H1 (cell line): ENCODE measurements at regions not wholly inside any gene's neighbourhood (a gene's known extent, or its start where the extent isn't known, plus 50 kb on each side); places are given as distances from the start of the nearest gene placed in this dataset.

Experiments
- CTCF ChIA-PET: fragments of 300-600 bp; sonication (Branson Sonifier 250); formaldehyde crosslinking; loops from one replicate; lab custom pipeline; 2021; ENCODE audit not compliant: partially characterized antibody; lab: Charles Lee
- POLR2A ChIA-PET: fragments of 300-600 bp; sonication (Branson Sonifier 250); formaldehyde crosslinking; loops from one replicate; lab custom pipeline; 2021; ENCODE audit warnings: inconsistent platforms; ENCODE audit not compliant: partially characterized antibody; lab: Charles Lee
- DNase-seq, 2 experiments: peaks; one replicate each; pipeline versions ENCODE4 v3.0.0 to v3.0.0-alpha.2; 2010 to 2022; ENCODE audit warnings: low spot score in 2 of 2, low read depth in 1 of 2, mixed read lengths in 1 of 2
- FAIRE-seq: peaks from 2 replicates; lab custom pipeline; 2011; peaks lifted over from hg19 to GRCh38; lab: Jason Lieb, UNC
- H2AFZ ChIP-seq: 2 replicates; pipeline ENCODE4 v1.8.1; 2012; ENCODE audit warnings: low read length, inconsistent platforms
- H2AK5ac ChIP-seq: 2 replicates; pipeline ENCODE4 v1.6.1; 2013; ENCODE audit warnings: low read depth, low read length
- H2BK120ac ChIP-seq: replicated peaks from 2 replicates; pipeline ENCODE3; 2013; ENCODE audit warnings: low read depth, low read length, inconsistent platforms
- H2BK12ac ChIP-seq: 2 replicates; pipeline ENCODE4 v1.6.1; 2013; ENCODE audit warnings: low read depth, low read length
- H2BK15ac ChIP-seq: 2 replicates; pipeline ENCODE4 v1.6.1; 2013; ENCODE audit warnings: low read length
- H2BK20ac ChIP-seq: 2 replicates; pipeline ENCODE4 v1.6.1; 2013; ENCODE audit warnings: low read length
- H2BK5ac ChIP-seq: 2 replicates; pipeline ENCODE4 v1.6.1; 2013; ENCODE audit warnings: low read depth, low read length
- H3K14ac ChIP-seq: 2 replicates; pipeline ENCODE4 v1.6.1; 2013; ENCODE audit warnings: inconsistent platforms; ENCODE audit not compliant: insufficient read length
- H3K18ac ChIP-seq: 2 replicates; pipeline ENCODE4 v1.6.1; 2013; ENCODE audit warnings: low read length; ENCODE audit errors: extremely low read depth
- H3K23ac ChIP-seq: 2 replicates; pipeline ENCODE4 v1.6.1; 2013; ENCODE audit warnings: inconsistent platforms; ENCODE audit not compliant: insufficient read length
- H3K23me2 ChIP-seq: 2 replicates; pipeline ENCODE4 v1.6.1; 2013; ENCODE audit warnings: low read depth, low read length
- H3K27ac ChIP-seq: 2 replicates; pipeline ENCODE4 v1.6.1; 2011; ENCODE audit warnings: low read depth, low read length, inconsistent platforms
- H3K27me3 ChIP-seq, 4 experiments: replicated peaks in 1 of 4; 1 replicate in 1 of 4; 2 replicates in 3 of 4; pipeline versions ENCODE4 v1.6.1 to v1.8.1; 2011 to 2013; ENCODE audit warnings: low read length in 3 of 4, mild to moderate bottlenecking in 3 of 4, inconsistent platforms in 2 of 4, mixed read lengths in 2 of 4, moderate library complexity in 1 of 4; ENCODE audit not compliant: control insufficient read depth in 3 of 4, insufficient read depth in 3 of 4; ENCODE audit errors: extremely low read depth in 1 of 4
- H3K36me3 ChIP-seq, 4 experiments: 2 replicates each; pipeline versions ENCODE4 v1.6.1 to v1.8.1; 2011 to 2013; ENCODE audit warnings: mild to moderate bottlenecking in 4 of 4, low read length in 3 of 4, moderate library complexity in 2 of 4, control low read depth in 1 of 4, inconsistent platforms in 1 of 4; ENCODE audit not compliant: insufficient read depth in 4 of 4, control insufficient read depth in 2 of 4
- H3K4ac ChIP-seq: replicated peaks from 2 replicates; pipeline ENCODE3; 2013; ENCODE audit warnings: low read length, low read depth, mixed read lengths, inconsistent platforms; ENCODE audit not compliant: insufficient read length
- H3K4me1 ChIP-seq, 4 experiments: replicated peaks in 1 of 4; 1 replicate in 1 of 4; 2 replicates in 3 of 4; pipeline versions ENCODE4 v1.6.1 to v1.8.1; 2011 to 2013; ENCODE audit warnings: low read length in 3 of 4, inconsistent platforms in 2 of 4, mixed read lengths in 1 of 4; ENCODE audit not compliant: insufficient read depth in 4 of 4, control insufficient read depth in 3 of 4
- H3K4me2 ChIP-seq, 2 experiments: 2 replicates each; pipeline versions ENCODE4 v1.6.1 to v1.8.1; 2011 to 2013; ENCODE audit warnings: low read depth in 2 of 2, low read length in 2 of 2, control low read depth in 1 of 2, inconsistent platforms in 1 of 2, mild to moderate bottlenecking in 1 of 2; ENCODE audit not compliant: insufficient read depth in 1 of 2
- H3K4me3 ChIP-seq, 4 experiments: fragments of 200-600, 300-600 bp in 1 of 4; sonication (generic), shearing (Covaris generic), sonication (Bioruptor Twin) in 1 of 4; 2 replicates each; pipeline versions ENCODE4 v1.5.1 to v1.8.1; 2011 to 2016; ENCODE audit warnings: low read length in 4 of 4, low read depth in 3 of 4, control low read depth in 2 of 4, inconsistent platforms in 2 of 4, mild to moderate bottlenecking in 2 of 4, mixed read lengths in 1 of 4, moderate library complexity in 1 of 4; ENCODE audit not compliant: insufficient read depth in 2 of 4; ENCODE audit errors: extremely low read depth in 1 of 4
- H3K56ac ChIP-seq: replicated peaks from 2 replicates; pipeline ENCODE3; 2013; ENCODE audit warnings: low read depth, mild to moderate bottlenecking, mixed read lengths, low read length, inconsistent platforms; ENCODE audit not compliant: insufficient read length
- H3K79me1 ChIP-seq: 2 replicates; pipeline ENCODE4 v1.6.1; 2013; ENCODE audit warnings: low read depth, low read length, control low read depth
- H3K79me2 ChIP-seq, 2 experiments: 2 replicates each; pipeline versions ENCODE4 v1.6.1 to v1.8.1; 2012 to 2013; ENCODE audit warnings: low read length in 2 of 2, mild to moderate bottlenecking in 2 of 2, inconsistent platforms in 1 of 2; ENCODE audit not compliant: insufficient read depth in 2 of 2, control insufficient read depth in 1 of 2
- H3K9ac ChIP-seq, 4 experiments: replicated peaks in 1 of 4; 1 replicate in 1 of 4; 2 replicates in 3 of 4; pipeline versions ENCODE4 v1.6.1 to v1.8.1; 2011 to 2013; ENCODE audit warnings: low read depth in 3 of 4, low read length in 3 of 4, control low read depth in 2 of 4, mild to moderate bottlenecking in 2 of 4, moderate library complexity in 2 of 4, inconsistent platforms in 1 of 4; ENCODE audit errors: extremely low read depth in 1 of 4
- H3K9me3 ChIP-seq, 2 experiments: 2 replicates each; pipeline versions ENCODE4 v1.6.1 to v1.8.1; 2012 to 2013; ENCODE audit warnings: mild to moderate bottlenecking in 2 of 2, moderate library complexity in 2 of 2, control low read depth in 1 of 2, inconsistent platforms in 1 of 2, low read depth in 1 of 2, low read length in 1 of 2, mixed read lengths in 1 of 2; ENCODE audit not compliant: insufficient read depth in 2 of 2
- H4K20me1 ChIP-seq, 2 experiments: replicated peaks in 1 of 2; 2 replicates each; pipeline versions ENCODE3 to v1.8.1; 2011 to 2013; ENCODE audit warnings: inconsistent platforms in 2 of 2, low read length in 2 of 2, mild to moderate bottlenecking in 1 of 2; ENCODE audit not compliant: insufficient read depth in 2 of 2, control insufficient read depth in 1 of 2
- H4K5ac ChIP-seq: 2 replicates; pipeline ENCODE4 v1.6.1; 2013; ENCODE audit warnings: low read length, low read depth, mixed read lengths, inconsistent platforms; ENCODE audit not compliant: insufficient read length
- H4K8ac ChIP-seq: 2 replicates; pipeline ENCODE4 v1.8.0; 2013; ENCODE audit warnings: mild to moderate bottlenecking, moderate library complexity, low read length, inconsistent platforms; ENCODE audit not compliant: insufficient read depth; ENCODE audit errors: extremely low read depth
- H4K91ac ChIP-seq: replicated peaks from 2 replicates; pipeline ENCODE3; 2013; ENCODE audit warnings: low read length, mixed read lengths, inconsistent platforms; ENCODE audit not compliant: insufficient read length
- ASH2L ChIP-seq: fragments of 200-600, 300-600 bp; sonication (generic); IDR thresholded peaks from one replicate; pipeline ENCODE4 v1.7.1; 2017; ENCODE audit warnings: low read length
- CBX5 ChIP-seq: fragments of 300-800, 300-1000 bp; sonication (generic); IDR thresholded peaks from 2 replicates; pipeline ENCODE4 v1.7.1; 2016; ENCODE audit warnings: antibody characterized with exemption, low read length, low read depth
- CHD1 ChIP-seq: IDR thresholded peaks from 2 replicates; pipeline ENCODE4 v1.6.1; 2012; ENCODE audit warnings: low read depth, low read length, improper control_type of control experiment
- CTBP2 ChIP-seq: IDR thresholded peaks from 2 replicates; pipeline ENCODE4 v1.7.0; 2011; ENCODE audit warnings: borderline replicate concordance, mild to moderate bottlenecking, moderate library complexity, mixed read lengths, low read length; ENCODE audit not compliant: insufficient read depth, insufficient read length
- E2F6 ChIP-seq: IDR thresholded peaks from 2 replicates; pipeline ENCODE4 v1.6.1; 2012; ENCODE audit warnings: inconsistent platforms
- PHF8 ChIP-seq: fragments of 200-600 bp; sonication (generic); conservative IDR thresholded peaks from 2 replicates; pipeline ENCODE4 v1.7.1; 2012; ENCODE audit warnings: low read depth, mild to moderate bottlenecking, inconsistent platforms, low read length, moderate library complexity
- RNF2 ChIP-seq: fragments of 200-900, 300-1000 bp; sonication (generic); IDR thresholded peaks from 2 replicates; pipeline ENCODE4 v1.7.1; 2016; ENCODE audit warnings: borderline replicate concordance, low read depth, mild to moderate bottlenecking, antibody characterized with exemption, low read length; ENCODE audit not compliant: poor library complexity, severe bottlenecking; ENCODE audit errors: missing control alignments
- RXRA ChIP-seq: IDR thresholded peaks from 2 replicates; pipeline ENCODE4 v1.6.1; 2011; ENCODE audit warnings: low read depth, mild to moderate bottlenecking, low read length, moderate library complexity; ENCODE audit not compliant: insufficient read depth
- SP4 ChIP-seq: IDR thresholded peaks from 2 replicates; pipeline ENCODE4 v1.6.1; 2012; ENCODE audit warnings: low read length, inconsistent platforms
- TAF1 ChIP-seq: IDR thresholded peaks from 2 replicates; pipeline ENCODE4 v1.6.1; 2011; ENCODE audit warnings: mild to moderate bottlenecking, low read depth, low read length
- USF2 ChIP-seq: IDR thresholded peaks from 2 replicates; pipeline ENCODE4 v1.6.1; 2011; ENCODE audit warnings: low read length, improper control_type of control experiment
- YY1 ChIP-seq: IDR thresholded peaks from 2 replicates; pipeline ENCODE4 v1.6.1; 2011; ENCODE audit warnings: low read depth, mild to moderate bottlenecking, low read length
- WGBS, 2 experiments: shearing (Covaris generic) in 1 of 2; methylation state at CpG; one replicate each; pipeline versions ENCODE4 v1.1.6 to v1.1.7; 2013 to 2015; ENCODE audit warnings: low lambda C conversion rate in 2 of 2, mixed read lengths in 2 of 2, inconsistent platforms in 1 of 2, low coverage in 1 of 2, missing lambda C conversion rate in 1 of 2; ENCODE audit not compliant: insufficient replicate concordance in 2 of 2, insufficient coverage in 1 of 2, insufficient read length in 1 of 2; ENCODE audit errors: extremely low coverage in 1 of 2, missing lambda C conversion rate in 1 of 2; 5-methylcytosine and 5-hydroxymethylcytosine counted together

- Histone ChIP-seq H2BK20ac (no peak overlapping the region), H3K9ac (no peak overlapping the region), H4K5ac (no peak overlapping the region), H3K18ac (no peak overlapping the region), H3K27ac (no peak overlapping the region), H3K4me1 (no peaks in the 10 kb centered on the region), H3K4me2 (no peak overlapping the region), H4K20me1 (no peaks in the 10 kb centered on the region), H3K4ac (no peak overlapping the region), H2BK12ac (no peak overlapping the region), H3K4me3 (no peak overlapping the region), H3K27me3 (no peaks in the 10 kb centered on the region), H3K36me3 (no peaks in the 10 kb centered on the region), H2BK15ac (no peak overlapping the region), H3K79me1 (no peaks in the 10 kb centered on the region), H3K56ac (no peak overlapping the region), H2AK5ac (no peak overlapping the region), H3K79me2 (no peaks in the 10 kb centered on the region), H3K9me3 (no peaks in the 10 kb centered on the region), H3K14ac (no peak overlapping the region), H2BK120ac (no peak overlapping the region), H4K91ac (no peak overlapping the region), H3K23ac (no peak overlapping the region), H4K8ac (no peak overlapping the region), H2BK5ac (no peak overlapping the region), H2AFZ (no peak overlapping the region), H3K23me2 (no peaks in the 10 kb centered on the region)
- CTCF ChIA-PET, result interaction anchor here (1.0 to 2.8 kb wide), 11 partner anchors 12 to 353 kb away, joined by 3 to 17 read pairs (median 4); no protein-coding TSS in a partner anchor
- WGBS, 2 experiments, result 94% methylated on average over 3 of the region's 3 CpGs; no CpG with 5 or more reads in 1 of the 2 experiments
- no peak for FAIRE-seq
- no peak for TF ChIP-seq RXRA
- TF ChIP-seq YY1, result no peak
- no peak for TF ChIP-seq CBX5
- TF ChIP-seq PHF8, result no peak
- no peak for TF ChIP-seq RNF2
- no peak for TF ChIP-seq CTBP2
- no peak for TF ChIP-seq E2F6
- no peak for TF ChIP-seq SP4
- TF ChIP-seq CHD1, result no peak
- TF ChIP-seq USF2, result no peak
- no peak for TF ChIP-seq TAF1
- TF ChIP-seq ASH2L, result no peak
- POLR2A ChIA-PET, result no interaction called here
- no peak for DNase-seq
Observed at GRCh38 chr1:90476994-90477393, 240.1 kb downstream of the BARHL2 start.
